Astrocyte (in vitro differentiated cells and primary cell): ENCODE measurements at regions not wholly inside any gene's neighbourhood (a gene's known extent, or its start where the extent isn't known, plus 50 kb on each side); places are given as distances from the start of the nearest gene placed in this dataset.

Source experiments
- DNase-seq: peaks from one replicate; pipeline ENCODE4 v3.0.0-alpha.2; 2010; ENCODE audit warnings: low read depth
- FAIRE-seq: peaks from 2 replicates; lab custom pipeline; 2011; peaks lifted over from hg19 to GRCh38; lab: Jason Lieb, UNC
- H2AFZ ChIP-seq: 2 replicates; pipeline ENCODE4 v1.6.0; 2012; ENCODE audit warnings: low read depth, low read length, inconsistent platforms
- H3K27ac ChIP-seq: 2 replicates; pipeline ENCODE4 v1.5.1; 2011; ENCODE audit warnings: low read depth, low read length, inconsistent platforms
- H3K27me3 ChIP-seq: 2 replicates; pipeline ENCODE4 v1.6.0; 2011; ENCODE audit warnings: low read length, inconsistent platforms; ENCODE audit not compliant: insufficient read depth
- H3K36me3 ChIP-seq: 2 replicates; pipeline ENCODE4 v1.5.1; 2011; ENCODE audit warnings: low read length, inconsistent platforms; ENCODE audit not compliant: insufficient read depth
- H3K4me1 ChIP-seq: 2 replicates; pipeline ENCODE4 v1.5.1; 2011; ENCODE audit warnings: low read length, inconsistent platforms; ENCODE audit not compliant: insufficient read depth
- H3K4me2 ChIP-seq: 2 replicates; pipeline ENCODE4 v1.6.0; 2012; ENCODE audit warnings: low read length, inconsistent platforms
- H3K4me3 ChIP-seq: 2 replicates; pipeline ENCODE4 v1.5.1; 2011; ENCODE audit warnings: low read depth, mild to moderate bottlenecking, low read length, inconsistent platforms; ENCODE audit not compliant: insufficient read depth
- H3K79me2 ChIP-seq: 2 replicates; pipeline ENCODE4 v1.6.0; 2012; ENCODE audit warnings: mild to moderate bottlenecking, low read length, inconsistent platforms; ENCODE audit not compliant: insufficient read depth
- H3K9ac ChIP-seq: 2 replicates; pipeline ENCODE4 v1.6.0; 2012; ENCODE audit warnings: mild to moderate bottlenecking, low read length, inconsistent platforms
- H3K9me3 ChIP-seq: 2 replicates; pipeline ENCODE4 v1.5.1; 2012; ENCODE audit warnings: low read depth, mild to moderate bottlenecking, low read length, inconsistent platforms; ENCODE audit not compliant: insufficient read depth
- H4K20me1 ChIP-seq: 2 replicates; pipeline ENCODE4 v1.6.0; 2012; ENCODE audit warnings: low read length, inconsistent platforms; ENCODE audit not compliant: insufficient read depth
- H3K27ac Mint-ChIP-seq: one replicate; pipeline ENCODE4 v1.8.0; 2021; ENCODE audit warnings: mild to moderate bottlenecking, mixed read lengths; ENCODE audit not compliant: unreplicated experiment
- H3K27me3 Mint-ChIP-seq: one replicate; pipeline ENCODE4 v1.8.0; 2021; ENCODE audit warnings: low read depth, mixed read lengths; ENCODE audit not compliant: unreplicated experiment
- H3K36me3 Mint-ChIP-seq: one replicate; pipeline ENCODE4 v1.8.0; 2021; ENCODE audit warnings: low read depth, mixed read lengths; ENCODE audit not compliant: unreplicated experiment
- H3K4me1 Mint-ChIP-seq: one replicate; pipeline ENCODE4 v1.8.0; 2021; ENCODE audit warnings: low read depth, mixed read lengths; ENCODE audit not compliant: unreplicated experiment
- H3K4me3 Mint-ChIP-seq: one replicate; pipeline ENCODE4 v1.8.0; 2021; ENCODE audit warnings: mild to moderate bottlenecking, moderate library complexity, mixed read lengths; ENCODE audit not compliant: unreplicated experiment
- H3K9me3 Mint-ChIP-seq: one replicate; pipeline ENCODE4 v1.8.0; 2021; ENCODE audit warnings: mild to moderate bottlenecking, mixed read lengths; ENCODE audit not compliant: unreplicated experiment
- EZH2 ChIP-seq: IDR thresholded peaks from 2 replicates; pipeline ENCODE4 v1.6.1; 2012; ENCODE audit warnings: mild to moderate bottlenecking, low read length, inconsistent platforms; ENCODE audit not compliant: insufficient read depth
- TF ChIP-seq, protein P1 (sequence below): IDR thresholded peaks from 2 replicates; pipeline ENCODE4 v1.5.1; 2011; ENCODE audit warnings: low read depth, mild to moderate bottlenecking, inconsistent platforms, low read length, moderate library complexity; ENCODE audit not compliant: insufficient read depth

DNA sequence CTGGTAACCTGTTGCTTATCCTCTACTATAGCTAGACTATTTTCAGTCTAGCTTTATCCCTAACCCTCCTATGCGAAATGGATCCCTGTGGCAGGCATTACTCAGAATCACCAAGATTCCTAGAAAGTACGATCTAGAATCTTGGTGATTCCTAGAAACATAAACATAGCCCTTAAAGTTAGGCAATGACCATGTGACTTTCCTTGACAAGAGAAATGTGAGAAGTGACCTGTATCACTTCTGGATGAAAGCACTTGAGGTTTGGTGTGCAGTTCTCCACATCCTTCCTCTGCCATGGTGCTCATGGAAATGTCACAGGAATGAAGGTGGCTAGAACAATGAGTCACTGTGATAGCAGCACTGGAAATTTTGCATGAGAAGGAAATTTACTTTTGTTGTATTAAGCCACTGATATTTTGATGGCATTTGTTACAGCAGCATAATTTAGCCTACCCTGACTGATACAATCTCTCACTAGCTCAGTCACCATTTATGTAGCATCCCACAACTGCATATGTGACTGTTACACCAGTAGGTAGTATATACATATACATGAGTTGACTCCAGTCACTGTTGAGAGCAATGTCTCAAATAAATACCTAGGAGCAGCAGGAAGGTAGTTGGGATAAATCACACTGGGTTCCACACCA, 68.3 kb upstream of the MAPRE2 start:
- Mint-ChIP-seq H3K36me3 (no peaks in the 10 kb centered on the region), H3K9me3 (peaks cover 7% of the 10 kb centered on the region), H3K4me3 (no peak overlapping the region), H3K27me3 (peaks cover 7% of the 10 kb centered on the region), H3K4me1 (peaks cover 14% of the 10 kb centered on the region), H3K27ac (no peak overlapping the region)
- Histone ChIP-seq H3K9me3 (no peaks in the 10 kb centered on the region), H2AFZ (no peak overlapping the region), H4K20me1 (no peaks in the 10 kb centered on the region), H3K79me2 (no peaks in the 10 kb centered on the region), H3K27me3 (peaks cover 8% of the 10 kb centered on the region), H3K4me1 (peaks cover 4% of the 10 kb centered on the region), H3K4me3 (no peak overlapping the region), H3K9ac (no peak overlapping the region), H3K27ac (no peak overlapping the region), H3K4me2 (no peak overlapping the region), H3K36me3 (no peaks in the 10 kb centered on the region)
- no peak for DNase-seq
- FAIRE-seq = no peak
- no peak for TF ChIP-seq EZH2
- TF ChIP-seq, protein P1, sequence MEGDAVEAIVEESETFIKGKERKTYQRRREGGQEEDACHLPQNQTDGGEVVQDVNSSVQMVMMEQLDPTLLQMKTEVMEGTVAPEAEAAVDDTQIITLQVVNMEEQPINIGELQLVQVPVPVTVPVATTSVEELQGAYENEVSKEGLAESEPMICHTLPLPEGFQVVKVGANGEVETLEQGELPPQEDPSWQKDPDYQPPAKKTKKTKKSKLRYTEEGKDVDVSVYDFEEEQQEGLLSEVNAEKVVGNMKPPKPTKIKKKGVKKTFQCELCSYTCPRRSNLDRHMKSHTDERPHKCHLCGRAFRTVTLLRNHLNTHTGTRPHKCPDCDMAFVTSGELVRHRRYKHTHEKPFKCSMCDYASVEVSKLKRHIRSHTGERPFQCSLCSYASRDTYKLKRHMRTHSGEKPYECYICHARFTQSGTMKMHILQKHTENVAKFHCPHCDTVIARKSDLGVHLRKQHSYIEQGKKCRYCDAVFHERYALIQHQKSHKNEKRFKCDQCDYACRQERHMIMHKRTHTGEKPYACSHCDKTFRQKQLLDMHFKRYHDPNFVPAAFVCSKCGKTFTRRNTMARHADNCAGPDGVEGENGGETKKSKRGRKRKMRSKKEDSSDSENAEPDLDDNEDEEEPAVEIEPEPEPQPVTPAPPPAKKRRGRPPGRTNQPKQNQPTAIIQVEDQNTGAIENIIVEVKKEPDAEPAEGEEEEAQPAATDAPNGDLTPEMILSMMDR = no peak

- Histone ChIP-seq H4K20me1 (no peaks in the 10 kb centered on the region), H3K36me3 (no peaks in the 10 kb centered on the region), H3K4me1 (peaks cover 18% of the 10 kb centered on the region), H3K27me3 (peaks cover 8% of the 10 kb centered on the region), H3K79me2 (no peaks in the 10 kb centered on the region), H3K9ac (no peak overlapping the region), H3K27ac (no peak overlapping the region), H3K9me3 (no peaks in the 10 kb centered on the region), H3K4me2 (peak overlapping the region; percentile 95), H3K4me3 (no peak overlapping the region), H2AFZ (no peak overlapping the region)
- no peak for FAIRE-seq
- Mint-ChIP-seq H3K4me1 (peaks cover 13% of the 10 kb centered on the region), H3K27me3 (peaks cover 7% of the 10 kb centered on the region), H3K9me3 (peaks cover 4% of the 10 kb centered on the region), H3K4me3 (peak overlapping the region; percentile 80), H3K36me3 (no peaks in the 10 kb centered on the region), H3K27ac (no peak overlapping the region)
- TF ChIP-seq, protein P1 = no peak
- no peak for TF ChIP-seq EZH2
- no peak for DNase-seq
Observed at GRCh38 chr18:34976123-34976522, 65.1 kb upstream of the MAPRE2 start.

DNA sequence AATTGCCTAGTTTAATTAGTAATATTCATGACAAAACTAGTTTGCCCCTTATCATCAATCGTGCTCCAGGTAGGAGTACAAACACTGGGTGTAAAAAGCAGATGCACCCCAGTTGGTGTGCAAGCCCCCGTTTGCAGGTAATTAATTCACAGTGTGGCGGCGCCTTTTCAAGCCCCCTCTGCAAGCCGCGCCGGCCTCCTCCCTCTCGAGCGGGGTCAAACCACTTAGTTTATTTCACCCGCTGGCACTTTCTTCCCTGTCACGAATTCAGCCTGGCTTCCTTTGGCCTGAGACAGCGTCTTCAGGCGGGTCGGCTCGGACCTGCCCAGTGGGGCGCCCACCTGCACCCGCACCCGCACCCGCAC, 64.7 kb upstream of the MAPRE2 start:
- H3K4me3 ChIP-seq = peak overlapping the region; percentile 74
- H3K9ac ChIP-seq = peak overlapping the region; percentile 26
- no peaks in the 10 kb centered on the region for H3K9me3 ChIP-seq
- H3K79me2 ChIP-seq = no peaks in the 10 kb centered on the region
- FAIRE-seq = no peak
- Mint-ChIP-seq H3K27me3 (peaks cover 7% of the 10 kb centered on the region), H3K4me1 (peaks cover 11% of the 10 kb centered on the region), H3K4me3 (peak overlapping the region; percentile 80), H3K9me3 (peaks cover 4% of the 10 kb centered on the region), H3K27ac (no peak overlapping the region), H3K36me3 (no peaks in the 10 kb centered on the region)
- peak overlapping the region; percentile 95 for H3K4me2 ChIP-seq
- TF ChIP-seq, protein P1 = no peak
- peak; percentile 37 for TF ChIP-seq EZH2
- H3K27me3 ChIP-seq = peaks cover 8% of the 10 kb centered on the region
- peak overlapping the region; percentile 49 for H2AFZ ChIP-seq
- H3K4me1 ChIP-seq = peaks cover 18% of the 10 kb centered on the region
- H3K27ac ChIP-seq = no peak overlapping the region
- DNase-seq = no peak
- H4K20me1 ChIP-seq = no peaks in the 10 kb centered on the region
- H3K36me3 ChIP-seq = no peaks in the 10 kb centered on the region
